Astrocyte of the cerebellum (primary cell): ENCODE measurements at regions not wholly inside any gene's neighbourhood (a gene's known extent, or its start where the extent isn't known, plus 50 kb on each side); places are given as distances from the start of the nearest gene placed in this dataset.

Source experiments
- DNase-seq: peaks from one replicate; pipeline ENCODE4 v3.0.0-alpha.2; 2011; ENCODE audit warnings: low read depth
- H3K4me3 ChIP-seq: 2 replicates; pipeline ENCODE4 v1.5.1; 2011; ENCODE audit warnings: mild to moderate bottlenecking, low read depth, low read length, moderate library complexity
- in situ Hi-C: cut with HindIII; loops from 2 replicates; pipeline ENCODE4 v1.10.0; 2017; ENCODE audit warnings: low sequenced_read_pairs
- TF ChIP-seq, protein P1 (sequence below): IDR thresholded peaks from 2 replicates; pipeline ENCODE4 v1.5.1; 2012; ENCODE audit warnings: low read length, low read depth, moderate library complexity, mild to moderate bottlenecking; ENCODE audit errors: missing control alignments

GRCh38 chr14:30292541-30292940 lies 266.4 kb upstream of the G2E3 start:
- H3K4me3 ChIP-seq: no peak overlapping the region
- in situ Hi-C loops: no loop called here
- TF ChIP-seq, protein P1, sequence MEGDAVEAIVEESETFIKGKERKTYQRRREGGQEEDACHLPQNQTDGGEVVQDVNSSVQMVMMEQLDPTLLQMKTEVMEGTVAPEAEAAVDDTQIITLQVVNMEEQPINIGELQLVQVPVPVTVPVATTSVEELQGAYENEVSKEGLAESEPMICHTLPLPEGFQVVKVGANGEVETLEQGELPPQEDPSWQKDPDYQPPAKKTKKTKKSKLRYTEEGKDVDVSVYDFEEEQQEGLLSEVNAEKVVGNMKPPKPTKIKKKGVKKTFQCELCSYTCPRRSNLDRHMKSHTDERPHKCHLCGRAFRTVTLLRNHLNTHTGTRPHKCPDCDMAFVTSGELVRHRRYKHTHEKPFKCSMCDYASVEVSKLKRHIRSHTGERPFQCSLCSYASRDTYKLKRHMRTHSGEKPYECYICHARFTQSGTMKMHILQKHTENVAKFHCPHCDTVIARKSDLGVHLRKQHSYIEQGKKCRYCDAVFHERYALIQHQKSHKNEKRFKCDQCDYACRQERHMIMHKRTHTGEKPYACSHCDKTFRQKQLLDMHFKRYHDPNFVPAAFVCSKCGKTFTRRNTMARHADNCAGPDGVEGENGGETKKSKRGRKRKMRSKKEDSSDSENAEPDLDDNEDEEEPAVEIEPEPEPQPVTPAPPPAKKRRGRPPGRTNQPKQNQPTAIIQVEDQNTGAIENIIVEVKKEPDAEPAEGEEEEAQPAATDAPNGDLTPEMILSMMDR: no peak
- no peak for DNase-seq

DNA sequence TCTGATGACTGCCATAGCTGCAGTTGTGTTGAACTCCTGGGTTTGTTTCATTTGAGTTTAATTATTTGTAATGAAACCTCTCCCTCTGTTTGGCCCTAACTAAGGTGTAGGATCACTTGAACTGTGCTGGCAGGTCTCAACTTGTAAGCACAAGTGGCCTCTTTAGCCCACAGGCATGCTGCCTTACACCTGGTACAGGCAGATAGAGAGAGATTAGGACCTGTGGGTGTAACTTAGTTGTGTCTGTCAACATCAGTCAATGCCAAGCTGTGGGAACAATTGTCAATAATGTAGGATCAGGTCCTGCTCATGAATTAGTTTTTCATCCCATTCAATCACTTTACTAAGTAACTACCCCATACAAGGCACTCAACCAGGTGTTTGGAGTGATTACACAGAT lies 263.0 kb upstream of the G2E3 start:
- H3K4me3 ChIP-seq: no peak overlapping the region
- TF ChIP-seq, protein P1: no peak
- DNase-seq: no peak
- in situ Hi-C loops: no loop called here

DNA sequence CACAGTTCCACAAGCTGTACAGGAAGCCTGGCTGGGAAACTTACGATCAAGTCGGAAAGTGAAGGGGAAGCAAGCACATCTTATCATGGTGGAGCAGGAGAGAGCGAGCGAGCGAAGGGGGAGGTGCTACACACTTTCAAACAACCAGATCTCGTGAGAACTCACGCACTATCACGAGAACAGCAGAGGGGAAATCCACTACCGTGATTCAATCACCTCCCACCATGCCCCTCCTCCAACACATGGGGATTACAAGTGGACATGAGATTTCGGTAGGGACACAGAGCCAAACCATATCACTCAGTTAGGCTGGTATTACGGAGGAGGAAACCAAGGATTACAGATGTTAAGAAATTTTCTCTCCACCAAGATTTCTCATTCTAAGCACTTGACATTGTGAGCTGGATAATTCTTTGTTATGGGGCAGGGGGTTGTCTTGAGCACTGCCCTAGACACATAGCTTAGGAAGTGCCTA lies 262.0 kb upstream of the G2E3 start:
- in situ Hi-C loops: no loop called here
- TF ChIP-seq, protein P1: no peak
- no peak for DNase-seq
- H3K4me3 ChIP-seq: no peak overlapping the region

- TF ChIP-seq, protein P1: no peak
- DNase-seq: no peak
- in situ Hi-C loops: no loop called here
- no peak overlapping the region for H3K4me3 ChIP-seq
These were observed 260.8 kb upstream of the G2E3 start for GRCh38 chr14:30297876-30298795.

- in situ Hi-C loops: no loop called here
- no peak for DNase-seq
- H3K4me3 ChIP-seq: no peak overlapping the region
- TF ChIP-seq, protein P1: no peak
These were observed 259.0 kb upstream of the G2E3 start for GRCh38 chr14:30299915-30300314.

- in situ Hi-C loops: no loop called here
- no peak overlapping the region for H3K4me3 ChIP-seq
- TF ChIP-seq, protein P1: no peak
- no peak for DNase-seq
These were observed 255.6 kb upstream of the G2E3 start for GRCh38 chr14:30303350-30303749.
